Sigmoid colon (tissue), 4 donors: ENCODE measurements at regions not wholly inside any gene's neighbourhood (a gene's known extent, or its start where the extent isn't known, plus 50 kb on each side); places are given as distances from the start of the nearest gene placed in this dataset.

Experiments used
- POLR2A ChIP-seq, 2 donors: fragments of 450-650 bp; IDR thresholded peaks; one replicate each; pipeline ENCODE4 v1.6.1; 2016; ENCODE audit warnings: antibody characterized with exemption in 2 of 2, mild to moderate bottlenecking in 2 of 2, moderate library complexity in 2 of 2
- POLR2AphosphoS5 ChIP-seq, 4 donors: sonication (generic); formaldehyde crosslinking; IDR thresholded peaks; one replicate each; pipeline ENCODE4 v1.6.1; 2017; ENCODE audit warnings: antibody characterized with exemption in 4 of 4
- TF ChIP-seq, protein P1 (sequence below), 4 experiments: fragments of 450-650 bp in 3 of 4; fragments of 200-600 bp in 1 of 4; IDR thresholded peaks; one replicate each; pipeline ENCODE4 v1.5.1; 2016 to 2019; ENCODE audit warnings: antibody characterized with exemption in 4 of 4, mild to moderate bottlenecking in 3 of 4, moderate library complexity in 2 of 4

DNA sequence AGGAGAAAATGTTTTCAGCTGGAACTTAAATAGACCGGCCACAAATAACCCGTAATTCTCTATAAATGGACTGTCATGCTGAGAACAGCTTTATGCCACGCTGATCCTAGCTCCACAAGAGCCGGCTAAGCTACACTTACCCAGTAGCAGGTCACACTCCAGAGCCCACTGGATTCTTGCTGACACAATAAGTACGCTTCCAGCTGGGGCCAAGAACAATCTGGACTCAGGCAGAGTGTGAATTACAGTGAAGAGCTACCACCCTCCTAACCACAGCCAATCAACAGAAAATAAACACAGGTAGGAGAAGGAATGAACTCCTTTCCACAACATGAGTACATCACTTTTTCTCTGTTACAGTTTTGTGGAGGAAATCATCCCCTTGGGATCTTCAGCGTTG, 531.3 kb downstream of the GALC start:
- TF ChIP-seq, protein P1, sequence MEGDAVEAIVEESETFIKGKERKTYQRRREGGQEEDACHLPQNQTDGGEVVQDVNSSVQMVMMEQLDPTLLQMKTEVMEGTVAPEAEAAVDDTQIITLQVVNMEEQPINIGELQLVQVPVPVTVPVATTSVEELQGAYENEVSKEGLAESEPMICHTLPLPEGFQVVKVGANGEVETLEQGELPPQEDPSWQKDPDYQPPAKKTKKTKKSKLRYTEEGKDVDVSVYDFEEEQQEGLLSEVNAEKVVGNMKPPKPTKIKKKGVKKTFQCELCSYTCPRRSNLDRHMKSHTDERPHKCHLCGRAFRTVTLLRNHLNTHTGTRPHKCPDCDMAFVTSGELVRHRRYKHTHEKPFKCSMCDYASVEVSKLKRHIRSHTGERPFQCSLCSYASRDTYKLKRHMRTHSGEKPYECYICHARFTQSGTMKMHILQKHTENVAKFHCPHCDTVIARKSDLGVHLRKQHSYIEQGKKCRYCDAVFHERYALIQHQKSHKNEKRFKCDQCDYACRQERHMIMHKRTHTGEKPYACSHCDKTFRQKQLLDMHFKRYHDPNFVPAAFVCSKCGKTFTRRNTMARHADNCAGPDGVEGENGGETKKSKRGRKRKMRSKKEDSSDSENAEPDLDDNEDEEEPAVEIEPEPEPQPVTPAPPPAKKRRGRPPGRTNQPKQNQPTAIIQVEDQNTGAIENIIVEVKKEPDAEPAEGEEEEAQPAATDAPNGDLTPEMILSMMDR (IDR thresholded peaks at IDR 0.05) = no peak
- no peak for TF ChIP-seq POLR2A (IDR thresholded peaks at IDR 0.05)
- TF ChIP-seq POLR2AphosphoS5 (IDR thresholded peaks at IDR 0.05) = no peak
